ENCODE measurements at regions not wholly inside any gene's neighbourhood (a gene's known extent, or its start where the extent isn't known, plus 50 kb on each side); places are given as distances from the start of the nearest gene placed in this dataset.

DNA sequence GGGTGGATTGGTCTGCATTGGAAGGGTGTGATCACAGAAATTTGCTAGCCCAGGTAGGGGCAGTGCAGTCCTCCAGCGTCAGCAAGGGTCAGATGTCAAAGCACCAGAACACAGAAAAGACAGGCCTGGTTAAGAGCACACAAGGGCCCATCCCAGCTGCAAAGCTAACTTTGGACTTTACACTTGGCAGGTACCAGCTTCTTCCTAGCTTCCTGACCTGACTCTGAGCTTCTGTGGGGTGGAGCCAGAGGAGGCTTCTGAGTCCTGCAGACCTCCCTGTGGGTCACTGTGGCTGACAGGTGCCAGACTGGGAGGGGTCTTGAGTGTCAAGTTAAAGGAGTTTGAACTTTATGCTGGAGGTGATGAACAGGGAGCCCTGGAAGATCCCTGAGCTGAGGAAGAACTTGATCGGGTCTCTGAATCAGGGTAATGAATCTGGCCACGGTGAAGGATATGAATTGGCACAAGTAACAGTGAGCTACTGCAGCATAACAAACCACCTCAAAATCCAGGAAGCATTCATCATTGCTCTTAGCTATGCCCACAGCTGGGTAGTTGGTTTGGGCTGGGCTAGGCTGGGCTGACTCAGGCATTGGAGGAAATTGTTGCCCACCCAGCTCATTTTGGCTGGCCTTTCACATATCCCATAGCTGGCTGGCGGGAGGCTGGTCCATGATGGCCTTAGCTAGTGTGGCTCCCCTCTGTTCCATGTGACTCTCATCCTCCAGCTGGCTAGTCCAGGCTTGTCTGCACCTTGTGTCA, 63.4 kb downstream of the BARX1 start:
- DNase-seq: no peak
- Histone ChIP-seq H3K27ac (ENCODE audit: low read length) (no peak overlapping the region), H3K27me3 (ENCODE audit: insufficient read depth, low read length, poor library complexity) (no peaks in the 10 kb centered on the region), H2AFZ (ENCODE audit: low read depth, low read length) (no peak overlapping the region), H3K36me3 (ENCODE audit: insufficient read depth, low read length) (no peaks in the 10 kb centered on the region), H3K79me2 (ENCODE audit: insufficient read depth, low read length) (no peaks in the 10 kb centered on the region), H3K9me3 (ENCODE audit: insufficient read depth, low read length, severe bottlenecking) (no peaks in the 10 kb centered on the region), H3K4me2 (ENCODE audit: insufficient read depth, low read length) (no peak overlapping the region), H4K20me1 (ENCODE audit: insufficient read depth, low read length) (no peaks in the 10 kb centered on the region), H3K4me3 (ENCODE audit: low read depth in 1 of 2, low read length in 2 of 2) (no peak overlapping the region), H3K9ac (ENCODE audit: low read depth, low read length) (no peak overlapping the region), H3K4me1 (ENCODE audit: insufficient read depth, low read length) (no peaks in the 10 kb centered on the region)
- TF ChIP-seq, protein P1, sequence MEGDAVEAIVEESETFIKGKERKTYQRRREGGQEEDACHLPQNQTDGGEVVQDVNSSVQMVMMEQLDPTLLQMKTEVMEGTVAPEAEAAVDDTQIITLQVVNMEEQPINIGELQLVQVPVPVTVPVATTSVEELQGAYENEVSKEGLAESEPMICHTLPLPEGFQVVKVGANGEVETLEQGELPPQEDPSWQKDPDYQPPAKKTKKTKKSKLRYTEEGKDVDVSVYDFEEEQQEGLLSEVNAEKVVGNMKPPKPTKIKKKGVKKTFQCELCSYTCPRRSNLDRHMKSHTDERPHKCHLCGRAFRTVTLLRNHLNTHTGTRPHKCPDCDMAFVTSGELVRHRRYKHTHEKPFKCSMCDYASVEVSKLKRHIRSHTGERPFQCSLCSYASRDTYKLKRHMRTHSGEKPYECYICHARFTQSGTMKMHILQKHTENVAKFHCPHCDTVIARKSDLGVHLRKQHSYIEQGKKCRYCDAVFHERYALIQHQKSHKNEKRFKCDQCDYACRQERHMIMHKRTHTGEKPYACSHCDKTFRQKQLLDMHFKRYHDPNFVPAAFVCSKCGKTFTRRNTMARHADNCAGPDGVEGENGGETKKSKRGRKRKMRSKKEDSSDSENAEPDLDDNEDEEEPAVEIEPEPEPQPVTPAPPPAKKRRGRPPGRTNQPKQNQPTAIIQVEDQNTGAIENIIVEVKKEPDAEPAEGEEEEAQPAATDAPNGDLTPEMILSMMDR (IDR thresholded peaks at IDR 0.05; ENCODE audit: borderline replicate concordance, extremely low read depth, low read length, poor library complexity, severe bottlenecking): no peak
- no peak for ATAC-seq (ENCODE audit: insufficient read depth, low read depth)

DNA sequence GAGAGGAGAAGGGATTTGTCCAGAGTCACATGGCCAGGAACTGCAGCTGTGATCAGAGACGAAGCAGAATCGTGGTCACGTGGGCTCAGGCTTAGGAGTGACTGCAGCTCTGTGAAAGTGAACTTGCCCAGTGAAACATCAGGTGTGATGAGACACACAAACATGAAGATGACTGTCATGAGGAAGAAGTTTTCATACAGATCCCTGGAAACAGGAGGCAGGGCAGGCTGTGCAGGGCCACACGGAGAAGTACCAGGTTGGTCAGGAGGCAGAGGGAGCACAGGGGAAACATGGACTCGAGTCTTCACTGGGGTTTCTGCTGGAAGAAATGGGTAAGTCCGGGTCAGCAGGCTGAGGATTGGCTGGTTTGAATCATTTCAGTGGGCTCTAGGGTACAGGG, 64.1 kb downstream of the BARX1 start:
- ATAC-seq (ENCODE audit: insufficient read depth, low read depth) (no peak), DNase-seq (no peak)
- Histone ChIP-seq H4K20me1 (ENCODE audit: insufficient read depth, low read length) (no peaks in the 10 kb centered on the region), H3K4me2 (ENCODE audit: insufficient read depth, low read length) (no peak overlapping the region), H3K9me3 (ENCODE audit: insufficient read depth, low read length, severe bottlenecking) (no peaks in the 10 kb centered on the region), H3K4me1 (ENCODE audit: insufficient read depth, low read length) (no peaks in the 10 kb centered on the region), H3K36me3 (ENCODE audit: insufficient read depth, low read length) (no peaks in the 10 kb centered on the region), H3K27me3 (ENCODE audit: insufficient read depth, low read length, poor library complexity) (no peaks in the 10 kb centered on the region), H3K79me2 (ENCODE audit: insufficient read depth, low read length) (no peaks in the 10 kb centered on the region), H3K9ac (ENCODE audit: low read depth, low read length) (no peak overlapping the region), H3K4me3 (ENCODE audit: low read depth in 1 of 2, low read length in 2 of 2) (no peak overlapping the region), H3K27ac (ENCODE audit: low read length) (no peak overlapping the region), H2AFZ (ENCODE audit: low read depth, low read length) (no peak overlapping the region)
- no peak for TF ChIP-seq EZH2 (IDR thresholded peaks at IDR 0.05; ENCODE audit: borderline replicate concordance, low read depth, low read length, severe bottlenecking)
- TF ChIP-seq, protein P1 (IDR thresholded peaks at IDR 0.05; ENCODE audit: borderline replicate concordance, extremely low read depth, low read length, poor library complexity, severe bottlenecking): no peak

DNA sequence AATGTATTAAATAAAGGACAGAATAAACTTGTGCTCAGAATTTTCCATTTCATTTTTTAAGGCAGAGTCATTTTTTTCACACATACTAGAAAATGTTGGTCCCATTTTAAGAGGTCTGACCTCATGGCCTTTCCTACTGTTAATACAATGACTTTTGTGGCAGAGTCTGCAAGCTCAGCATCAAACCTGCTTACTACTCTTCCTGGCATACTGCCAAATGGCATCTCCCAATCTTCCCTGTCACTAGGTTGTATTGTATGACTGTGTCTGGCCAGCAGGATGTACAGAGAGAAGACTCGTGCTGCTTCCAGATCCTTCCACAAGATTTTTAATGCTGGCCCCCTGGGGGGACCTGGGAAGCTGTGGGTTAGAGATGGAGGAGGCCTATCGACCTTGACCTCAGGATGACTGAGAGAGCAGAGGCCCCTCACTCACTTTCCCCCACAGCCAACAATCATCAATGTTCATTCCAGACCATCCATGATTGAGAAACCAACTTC, 64.7 kb downstream of the BARX1 start:
- no peak for TF ChIP-seq EZH2 (IDR thresholded peaks at IDR 0.05; ENCODE audit: borderline replicate concordance, low read depth, low read length, severe bottlenecking)
- TF ChIP-seq, protein P1 (IDR thresholded peaks at IDR 0.05; ENCODE audit: borderline replicate concordance, extremely low read depth, low read length, poor library complexity, severe bottlenecking): no peak
- Histone ChIP-seq H3K4me3 (ENCODE audit: low read depth in 1 of 2, low read length in 2 of 2) (no peak overlapping the region), H3K27ac (ENCODE audit: low read length) (no peak overlapping the region), H3K9ac (ENCODE audit: low read depth, low read length) (no peak overlapping the region), H3K9me3 (ENCODE audit: insufficient read depth, low read length, severe bottlenecking) (no peaks in the 10 kb centered on the region), H4K20me1 (ENCODE audit: insufficient read depth, low read length) (no peaks in the 10 kb centered on the region), H3K27me3 (ENCODE audit: insufficient read depth, low read length, poor library complexity) (no peaks in the 10 kb centered on the region), H2AFZ (ENCODE audit: low read depth, low read length) (no peak overlapping the region), H3K4me1 (ENCODE audit: insufficient read depth, low read length) (no peaks in the 10 kb centered on the region), H3K79me2 (ENCODE audit: insufficient read depth, low read length) (no peaks in the 10 kb centered on the region), H3K4me2 (ENCODE audit: insufficient read depth, low read length) (no peak overlapping the region), H3K36me3 (ENCODE audit: insufficient read depth, low read length) (no peaks in the 10 kb centered on the region)
- DNase-seq: no peak
- ATAC-seq (ENCODE audit: insufficient read depth, low read depth): no peak

All from DND-41 (cell line).